WTC11 (cell line): ENCODE measurements at regions not wholly inside any gene's neighbourhood (a gene's known extent, or its start where the extent isn't known, plus 50 kb on each side); places are given as distances from the start of the nearest gene placed in this dataset.

Experiments used
- ATAC-seq: fragments of 200-7000 bp; cut with Tn5 transposase; 2 replicates; pipeline ENCODE4 v1.10.0; 2021; ENCODE audit warnings: mild to moderate bottlenecking, moderate library complexity
- CTCF ChIA-PET: fragments of 300-600 bp; sonication (Branson Sonifier 250); formaldehyde crosslinking; loops from one replicate; lab custom pipeline; 2021; ENCODE audit warnings: antibody characterized with exemption; lab: Charles Lee
- POLR2A ChIA-PET: fragments of 350-600 bp; sonication (Branson Sonifier 250); formaldehyde crosslinking; loops from one replicate; lab custom pipeline; 2021; ENCODE audit warnings: antibody characterized with exemption; lab: Charles Lee
- DNase-seq: peaks from one replicate; pipeline ENCODE4 v3.0.0; 2021; ENCODE audit warnings: low spot score
- H3K27ac Mint-ChIP-seq: 2 replicates; pipeline ENCODE4 v1.8.0; 2021; ENCODE audit warnings: mixed read lengths
- H3K27me3 Mint-ChIP-seq: 2 replicates; pipeline ENCODE4 v1.8.0; 2021; ENCODE audit warnings: low read depth, mild to moderate bottlenecking, moderate library complexity, mixed read lengths
- H3K36me3 Mint-ChIP-seq: 2 replicates; pipeline ENCODE4 v1.8.0; 2021; ENCODE audit warnings: mixed read lengths
- H3K4me1 Mint-ChIP-seq: 2 replicates; pipeline ENCODE4 v1.8.0; 2022; ENCODE audit warnings: mixed read lengths
- H3K4me3 Mint-ChIP-seq: 2 replicates; pipeline ENCODE4 v1.8.0; 2021; ENCODE audit warnings: mild to moderate bottlenecking, moderate library complexity, mixed read lengths
- H3K9me3 Mint-ChIP-seq: 2 replicates; pipeline ENCODE4 v1.8.0; 2021; ENCODE audit warnings: mixed read lengths
- AR ChIP-seq: fragments of 250-450 bp; sonication (Bioruptor Pico); IDR thresholded peaks from 2 replicates; pipeline ENCODE4 v1.9.0; 2021; ENCODE audit warnings: mild to moderate bottlenecking
- E2F1 ChIP-seq: sonication (generic); formaldehyde crosslinking; IDR thresholded peaks from 2 replicates; pipeline ENCODE4 v1.8.0; 2022; ENCODE audit warnings: mild to moderate bottlenecking, missing genetic modification reagents
- FOXP4 ChIP-seq: sonication (generic); formaldehyde crosslinking; IDR thresholded peaks from 2 replicates; pipeline ENCODE4 v1.8.0; 2022; ENCODE audit warnings: mild to moderate bottlenecking, missing genetic modification reagents
- RELA ChIP-seq: sonication (generic); formaldehyde crosslinking; IDR thresholded peaks from 2 replicates; pipeline ENCODE4 v1.8.1; 2022; ENCODE audit warnings: missing genetic modification reagents, mild to moderate bottlenecking, borderline replicate concordance
- ZNF317 ChIP-seq: sonication (generic); formaldehyde crosslinking; IDR thresholded peaks from 2 replicates; pipeline ENCODE4 v1.8.1; 2023; ENCODE audit warnings: low read depth, mild to moderate bottlenecking, moderate library complexity, missing genetic modification reagents, borderline replicate concordance

- peaks cover 9% of the 10 kb centered on the region for H3K27me3 Mint-ChIP-seq
- H3K4me1 Mint-ChIP-seq = peaks cover 92% of the 10 kb centered on the region
- H3K27ac Mint-ChIP-seq = no peak overlapping the region
- DNase-seq (no peak), ATAC-seq (no peak)
- no peaks in the 10 kb centered on the region for H3K36me3 Mint-ChIP-seq
- ChIA-PET POLR2A (no interaction called here), CTCF (interaction anchor here (0.5 kb wide), 1 partner anchor 110 kb away, joined by 3 read pairs; no protein-coding TSS in a partner anchor)
- H3K9me3 Mint-ChIP-seq = no peaks in the 10 kb centered on the region
- no peak overlapping the region for H3K4me3 Mint-ChIP-seq
- TF ChIP-seq ZNF317 (CRISPR knock-in tag) = no peak
Measured at GRCh38 chr16:74031551-74031950, 265.1 kb upstream of the PSMD7 start.

GRCh38 chr16:74030000-74030706 is 266.5 kb upstream of the PSMD7 start:
- Mint-ChIP-seq H3K36me3 (no peaks in the 10 kb centered on the region), H3K27me3 (peaks cover 9% of the 10 kb centered on the region), H3K27ac (no peak overlapping the region), H3K4me1 (peaks cover 92% of the 10 kb centered on the region), H3K9me3 (no peaks in the 10 kb centered on the region), H3K4me3 (no peak overlapping the region)
- DNase-seq (no peak), ATAC-seq (no peak)
- ChIA-PET CTCF (no interaction called here), POLR2A (no interaction called here)
- TF ChIP-seq AR (CRISPR knock-in tag) (no peak), E2F1 (CRISPR knock-in tag) (no peak), FOXP4 (CRISPR knock-in tag) (no peak)

GRCh38 chr16:74029115-74029792 is 267.4 kb upstream of the PSMD7 start:
- TF ChIP-seq FOXP4 (CRISPR knock-in tag) = peak; percentile 60; the same call in 1 of the 2 replicates
- no peak for TF ChIP-seq RELA (CRISPR knock-in tag)
- Mint-ChIP-seq H3K27me3 (peaks cover 9% of the 10 kb centered on the region), H3K27ac (peak overlapping the region; percentile 64; the same call in 1 of the 2 replicates), H3K36me3 (no peaks in the 10 kb centered on the region), H3K4me1 (peaks cover 92% of the 10 kb centered on the region), H3K4me3 (peak overlapping the region; percentile 39), H3K9me3 (no peaks in the 10 kb centered on the region)
- no peak for ATAC-seq
- DNase-seq = no peak
- CTCF ChIA-PET = interaction anchor here (1.1 kb wide), 1 partner anchor 197 kb away, joined by 3 read pairs; no protein-coding TSS in a partner anchor
- POLR2A ChIA-PET = no interaction called here
